Islet of Langerhans (tissue), 1 donor: ENCODE measurements at regions not wholly inside any gene's neighbourhood (a gene's known extent, or its start where the extent isn't known, plus 50 kb on each side); places are given as distances from the start of the nearest gene placed in this dataset.
"Not testable (repeated sequence)": the region's sequence is repeated elsewhere in the genome, so short reads cannot be mapped to it uniquely, and the experiment has no call there.

ENCODE experiments used
- FAIRE-seq: peaks from one replicate; lab custom pipeline; 2011; peaks lifted over from hg19 to GRCh38; lab: Jason Lieb, UNC

DNA sequence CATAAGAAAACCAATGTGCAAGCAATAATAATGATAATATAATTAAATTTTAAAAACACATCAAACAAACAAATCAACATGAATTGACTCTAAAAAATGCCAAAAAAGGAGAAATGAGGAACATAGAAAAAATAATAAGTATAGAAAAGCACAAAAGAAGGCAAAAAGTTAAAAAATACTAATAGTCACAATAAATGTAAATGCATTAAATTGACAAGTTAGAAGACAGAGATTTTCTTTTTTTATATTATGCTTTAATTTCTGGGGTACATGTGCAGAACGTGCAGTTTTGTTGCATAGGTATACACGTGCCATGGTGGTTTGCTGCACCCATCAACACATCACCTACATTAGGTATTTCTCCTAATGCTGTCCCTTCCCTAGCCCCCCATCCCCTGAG lies 767.0 kb downstream of the ADCYAP1 start:
- not testable (repeated sequence) for FAIRE-seq

DNA sequence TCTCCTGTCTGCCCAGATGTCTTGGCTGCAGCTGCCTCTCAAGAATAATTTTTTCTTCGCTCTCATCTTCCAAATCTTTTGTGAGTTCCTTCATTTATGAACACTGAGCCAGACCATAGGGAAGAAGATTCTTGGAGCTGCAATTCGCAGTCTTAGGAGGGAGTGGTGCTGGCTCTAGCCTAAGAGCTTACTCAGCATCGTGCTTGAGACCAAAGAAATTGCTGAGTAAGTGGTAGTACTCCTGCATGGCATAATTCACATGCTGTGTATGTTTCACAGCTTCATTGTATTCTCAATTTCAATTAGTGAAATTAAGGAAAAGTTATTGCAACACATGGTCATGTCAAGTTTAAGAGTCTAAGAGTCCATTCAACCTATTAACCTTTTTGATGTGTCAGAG lies 771.7 kb downstream of the ADCYAP1 start:
- no peak for FAIRE-seq

DNA sequence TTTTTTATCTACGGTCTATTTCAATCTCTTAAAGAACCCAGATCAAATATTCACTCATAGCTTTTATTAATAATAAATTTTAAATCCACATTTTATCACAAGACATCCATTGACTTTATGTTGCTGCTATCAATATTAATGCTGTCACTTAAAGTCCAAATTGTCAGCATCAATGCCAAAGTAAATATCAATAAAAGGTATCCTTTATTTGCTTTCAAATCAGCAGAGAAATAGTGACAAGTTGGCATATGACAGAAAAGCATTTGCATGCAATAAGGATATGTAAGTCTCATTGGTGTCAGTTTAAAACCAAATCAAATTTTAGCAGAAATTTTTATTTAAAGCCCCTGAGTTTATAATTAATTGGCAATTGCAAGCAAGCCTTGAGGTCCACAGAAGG lies 775.4 kb downstream of the ADCYAP1 start:
- FAIRE-seq, result no peak

DNA sequence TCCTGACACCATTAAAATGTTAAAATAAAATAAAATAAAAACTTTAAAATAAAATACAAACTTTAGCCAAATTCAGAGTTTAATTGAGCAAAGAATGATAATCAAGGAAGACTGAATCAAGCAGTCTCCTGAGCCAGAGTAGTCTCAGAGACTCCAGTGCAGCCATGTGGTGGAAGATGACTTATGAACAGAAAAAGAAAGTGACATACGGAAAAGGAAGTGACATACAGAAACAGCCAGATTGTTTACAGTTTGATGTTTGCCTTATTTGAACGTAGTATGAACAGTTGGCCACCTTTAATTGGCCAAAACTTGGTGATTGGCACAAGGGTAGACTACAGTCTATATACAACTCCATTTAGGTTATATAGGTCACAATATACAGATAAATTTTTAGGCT lies 787.2 kb downstream of the ADCYAP1 start:
- FAIRE-seq, result no peak

DNA sequence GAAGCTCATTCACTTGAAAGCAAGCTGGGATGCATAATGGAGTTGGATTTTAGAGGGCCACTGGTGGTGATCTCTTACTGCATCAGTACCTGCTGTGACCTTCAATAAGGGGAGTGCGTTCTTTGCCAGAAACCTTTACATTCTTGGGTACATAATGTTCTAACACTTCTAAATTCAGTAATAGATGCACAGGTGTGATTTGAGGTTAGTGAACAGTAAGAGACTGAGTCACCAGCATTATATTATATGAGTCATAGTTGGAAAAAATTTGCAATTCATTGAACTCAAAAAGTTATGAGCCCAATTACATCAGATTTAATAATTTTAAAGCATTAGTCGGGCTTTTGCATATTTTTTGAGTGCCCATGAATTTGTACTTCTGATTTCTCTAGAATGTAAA lies 803.3 kb downstream of the ADCYAP1 start:
- FAIRE-seq, result no peak

DNA sequence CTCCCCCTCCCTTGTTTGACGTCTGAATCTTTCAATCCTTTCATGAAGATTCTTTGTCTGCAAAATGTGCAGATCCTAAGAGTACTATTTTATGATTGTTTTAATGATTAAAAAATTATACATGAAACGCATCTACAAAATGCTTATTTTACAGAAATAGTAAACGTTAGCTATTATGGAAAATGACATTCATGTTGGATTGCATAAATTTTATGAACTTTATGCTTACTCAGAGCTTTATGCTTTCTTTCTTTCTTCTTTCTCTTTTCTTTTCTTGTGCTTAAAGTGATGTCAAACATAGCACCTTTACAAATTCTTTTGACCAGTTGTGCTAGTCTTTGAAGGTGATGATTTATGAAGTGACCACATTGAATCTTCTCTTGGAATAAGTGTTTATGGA lies 805.4 kb downstream of the ADCYAP1 start:
- FAIRE-seq, result no peak

GRCh38 chr18:1732143-1732542 lies 827.5 kb downstream of the ADCYAP1 start:
- no peak for FAIRE-seq

DNA sequence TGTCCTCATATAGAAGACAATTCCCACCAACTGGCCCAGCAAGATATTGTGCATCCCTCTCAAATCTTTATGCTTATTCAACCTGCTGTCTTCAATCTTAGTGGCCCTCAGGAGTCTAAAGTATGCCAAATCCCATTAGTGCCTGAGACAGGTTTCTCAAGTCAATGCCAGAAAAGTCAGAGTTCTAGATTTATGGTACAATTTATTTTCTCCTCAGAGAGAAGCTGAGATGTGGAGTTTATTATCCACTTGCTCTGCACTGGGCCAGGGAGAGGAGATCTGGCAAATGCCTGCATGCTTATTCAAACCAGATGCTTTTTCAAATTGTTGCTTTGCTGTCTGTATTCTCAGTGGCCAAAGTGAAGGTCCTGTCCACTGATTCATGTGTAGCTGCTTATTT lies 825.2 kb downstream of the METTL4 start:
- no peak for FAIRE-seq

DNA sequence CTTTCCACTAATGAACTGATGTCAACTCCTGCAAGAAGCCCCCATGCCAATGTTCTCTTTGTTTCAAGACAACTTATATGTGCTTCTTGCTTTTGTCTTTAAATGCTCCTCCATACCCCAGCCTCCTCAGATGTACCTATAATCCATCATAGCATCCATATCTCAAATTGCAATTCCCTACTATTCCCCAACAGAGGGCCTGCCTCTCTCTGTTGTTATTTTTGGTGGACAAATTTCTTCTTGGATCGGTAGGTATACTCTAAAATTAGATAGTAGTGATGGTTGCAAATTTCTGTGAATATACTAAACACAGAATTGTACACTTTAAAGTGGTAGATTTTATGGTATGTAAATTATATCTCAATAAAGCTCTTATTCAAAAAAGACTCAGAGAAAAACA lies 820.1 kb downstream of the METTL4 start:
- FAIRE-seq, result no peak

GRCh38 chr18:1760901-1761300 lies 810.4 kb downstream of the METTL4 start:
- FAIRE-seq, result no peak

DNA sequence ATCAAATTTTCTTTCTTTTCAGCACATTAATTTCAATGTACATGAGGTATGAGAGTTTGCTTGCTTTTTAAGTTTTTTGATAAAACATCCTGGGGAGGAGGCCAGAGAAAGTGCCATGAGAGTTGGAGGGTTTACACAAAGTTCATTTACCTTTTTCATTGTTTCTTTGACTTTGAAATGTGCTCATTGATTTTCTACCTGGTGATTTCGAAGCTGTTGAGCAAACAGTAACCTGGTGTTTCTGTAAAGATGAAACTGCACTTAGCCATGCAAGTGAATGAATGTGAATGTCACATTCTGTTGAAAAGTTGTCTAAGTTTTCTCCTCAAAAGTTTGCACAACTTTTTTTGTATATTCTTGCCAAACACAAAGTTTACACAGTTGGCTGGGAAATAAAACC lies 797.0 kb downstream of the METTL4 start:
- FAIRE-seq, result no peak

DNA sequence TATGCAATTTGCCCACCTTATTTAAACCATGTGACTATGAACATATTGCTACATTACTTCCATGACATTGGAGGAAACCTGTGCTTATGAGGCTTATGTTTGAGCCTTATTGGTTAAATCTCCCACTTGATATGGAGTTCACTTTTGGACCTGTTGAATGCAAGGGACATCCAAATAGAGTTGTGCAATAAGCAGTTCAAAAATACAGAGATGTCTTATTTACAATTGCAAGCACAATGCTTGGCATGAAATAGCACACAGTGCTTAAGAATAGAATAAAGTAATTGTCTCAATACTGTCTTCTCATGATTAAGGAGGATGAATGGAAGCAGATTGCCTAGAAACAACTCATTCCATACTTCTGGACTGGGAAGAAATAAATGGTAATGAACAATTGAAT lies 793.5 kb downstream of the METTL4 start:
- FAIRE-seq, result no peak

GRCh38 chr18:1778496-1779178 lies 792.7 kb downstream of the METTL4 start:
- FAIRE-seq, result no peak

- no peak for FAIRE-seq
Measured at GRCh38 chr18:1779587-1779986, 791.7 kb downstream of the METTL4 start.

- FAIRE-seq, result no peak
Measured at GRCh38 chr18:1784113-1784512, 787.2 kb downstream of the METTL4 start.

- not testable (repeated sequence) for FAIRE-seq
Measured at GRCh38 chr18:1785980-1786379, 785.3 kb downstream of the METTL4 start.

DNA sequence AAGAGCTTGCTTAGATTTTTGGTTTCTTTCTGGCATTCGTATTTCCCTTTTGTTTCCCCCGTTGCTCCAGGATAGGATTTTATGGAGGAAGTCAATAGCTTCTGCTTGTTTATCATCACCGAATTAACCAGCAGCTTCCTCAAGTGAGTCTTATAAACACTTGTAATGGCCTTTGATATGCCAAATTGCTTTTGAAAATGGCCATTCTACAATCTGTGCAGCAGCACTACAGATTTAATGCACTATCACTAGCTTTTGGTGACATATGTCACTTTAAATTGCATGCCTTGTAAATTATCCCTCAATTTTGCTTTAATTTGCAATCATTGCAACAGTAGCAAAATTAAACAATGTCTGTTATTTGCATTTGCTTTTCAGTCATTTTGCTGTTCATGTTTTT lies 774.7 kb downstream of the METTL4 start:
- FAIRE-seq, result no peak

DNA sequence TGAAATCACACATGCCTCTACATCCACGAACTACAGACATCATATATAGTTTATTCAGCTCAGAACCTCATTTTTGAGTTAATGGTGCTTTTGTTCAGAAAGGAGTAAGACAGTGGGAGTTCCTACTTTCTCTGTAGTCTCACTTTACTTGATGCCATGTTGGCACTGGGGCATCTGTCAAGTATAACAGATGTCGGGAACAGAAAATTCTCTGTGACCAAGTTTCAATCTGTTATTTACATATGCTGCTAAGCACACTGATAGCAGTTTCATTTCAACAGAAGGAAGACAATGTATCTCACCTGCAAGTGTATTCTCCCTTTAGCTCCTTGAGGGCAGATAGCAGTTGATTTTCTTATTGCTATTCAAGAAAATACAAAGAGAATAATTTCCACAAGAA lies 774.1 kb downstream of the METTL4 start:
- no peak for FAIRE-seq

- peak; percentile 65 for FAIRE-seq
Measured at GRCh38 chr18:1805521-1805920, 765.8 kb downstream of the METTL4 start.

GRCh38 chr18:1806884-1807615 lies 764.3 kb downstream of the METTL4 start:
- no peak for FAIRE-seq

GRCh38 chr18:1811282-1811681 lies 760.0 kb downstream of the METTL4 start:
- no peak for FAIRE-seq

DNA sequence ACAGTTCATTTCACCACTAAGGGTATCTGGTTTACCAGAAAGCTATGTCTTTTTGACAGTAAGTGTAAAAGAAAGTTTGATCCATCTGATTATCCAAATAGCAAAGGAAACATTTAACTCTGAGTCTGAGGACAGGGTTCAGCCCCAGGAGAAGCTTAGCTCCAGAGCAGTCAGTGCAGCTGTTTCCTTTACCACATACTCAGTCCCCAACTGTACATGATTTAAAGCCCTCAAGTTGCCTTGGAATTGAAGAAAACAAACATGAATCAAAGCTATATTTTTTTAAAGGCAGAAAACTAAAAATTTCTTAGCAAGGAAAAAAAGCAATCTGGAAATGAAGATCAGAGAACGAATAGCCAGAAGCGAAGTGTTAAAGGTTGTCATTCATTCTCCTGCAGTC lies 746.0 kb downstream of the METTL4 start:
- FAIRE-seq, result no peak

GRCh38 chr18:1840878-1841277 lies 730.4 kb downstream of the METTL4 start:
- FAIRE-seq, result no peak

DNA sequence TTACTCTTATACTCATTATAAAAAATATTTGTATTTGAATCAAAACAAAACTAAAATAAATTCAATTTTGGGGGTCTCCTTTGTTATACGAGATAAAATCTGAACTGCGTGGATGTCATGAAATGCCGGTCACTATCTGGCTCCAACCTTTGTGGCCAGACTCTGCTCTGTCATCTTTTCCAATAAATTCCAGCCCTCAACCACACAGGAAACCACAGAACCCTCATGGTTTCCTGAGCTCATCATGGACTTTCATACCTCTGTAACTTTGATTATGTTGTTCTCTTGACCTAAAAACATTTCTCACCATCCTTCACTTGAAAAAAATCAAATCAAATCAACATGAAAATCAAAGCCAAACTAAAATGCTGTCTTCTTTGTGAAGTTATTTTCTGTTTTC lies 724.7 kb downstream of the METTL4 start:
- no peak for FAIRE-seq
